ENCODE measurements at regions not wholly inside any gene's neighbourhood (a gene's known extent, or its start where the extent isn't known, plus 50 kb on each side); places are given as distances from the start of the nearest gene placed in this dataset.

DNA sequence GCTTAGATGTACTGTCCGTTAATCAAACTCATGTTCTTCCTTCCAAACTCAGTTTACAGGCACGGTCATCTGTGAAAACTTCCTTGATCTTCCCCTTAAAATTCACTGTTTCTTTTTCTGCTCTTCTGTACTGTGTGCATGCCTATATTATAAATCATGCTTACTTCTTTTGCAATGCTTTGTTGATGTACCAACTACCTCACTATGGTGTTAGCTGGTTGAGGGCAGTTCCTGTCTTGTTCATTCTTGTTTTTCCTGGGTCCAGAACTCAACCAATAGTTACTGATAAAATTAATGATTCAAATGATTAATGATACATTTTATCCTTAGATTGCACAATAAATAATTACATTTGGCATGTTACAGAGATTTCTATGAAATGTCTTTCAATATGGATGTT lies 163.8 kb downstream of the CHRM3 start:
- H3K4me2 ChIP-seq (ENCODE audit: insufficient read depth, low read length): no peak overlapping the region
- H3K4me3 ChIP-seq (ENCODE audit: insufficient read depth, low read length): no peak overlapping the region
- no peak overlapping the region for H3K27ac ChIP-seq (ENCODE audit: low read depth, low read length)
- H4K20me1 ChIP-seq (ENCODE audit: insufficient read depth, low read length): no peaks in the 10 kb centered on the region
- no peaks in the 10 kb centered on the region for H3K79me2 ChIP-seq (ENCODE audit: insufficient read depth, low read length)
- H3K9me3 ChIP-seq (ENCODE audit: low read depth, low read length): no peaks in the 10 kb centered on the region
- no peak overlapping the region for H2AFZ ChIP-seq (ENCODE audit: low read length)
- H3K36me3 ChIP-seq (ENCODE audit: insufficient read depth, low read length): no peaks in the 10 kb centered on the region
- H3K4me1 ChIP-seq (ENCODE audit: insufficient read depth, low read length): no peaks in the 10 kb centered on the region
- no peak for DNase-seq (ENCODE audit: insufficient read length, low spot score, missing footprints)
- TF ChIP-seq, protein P1, sequence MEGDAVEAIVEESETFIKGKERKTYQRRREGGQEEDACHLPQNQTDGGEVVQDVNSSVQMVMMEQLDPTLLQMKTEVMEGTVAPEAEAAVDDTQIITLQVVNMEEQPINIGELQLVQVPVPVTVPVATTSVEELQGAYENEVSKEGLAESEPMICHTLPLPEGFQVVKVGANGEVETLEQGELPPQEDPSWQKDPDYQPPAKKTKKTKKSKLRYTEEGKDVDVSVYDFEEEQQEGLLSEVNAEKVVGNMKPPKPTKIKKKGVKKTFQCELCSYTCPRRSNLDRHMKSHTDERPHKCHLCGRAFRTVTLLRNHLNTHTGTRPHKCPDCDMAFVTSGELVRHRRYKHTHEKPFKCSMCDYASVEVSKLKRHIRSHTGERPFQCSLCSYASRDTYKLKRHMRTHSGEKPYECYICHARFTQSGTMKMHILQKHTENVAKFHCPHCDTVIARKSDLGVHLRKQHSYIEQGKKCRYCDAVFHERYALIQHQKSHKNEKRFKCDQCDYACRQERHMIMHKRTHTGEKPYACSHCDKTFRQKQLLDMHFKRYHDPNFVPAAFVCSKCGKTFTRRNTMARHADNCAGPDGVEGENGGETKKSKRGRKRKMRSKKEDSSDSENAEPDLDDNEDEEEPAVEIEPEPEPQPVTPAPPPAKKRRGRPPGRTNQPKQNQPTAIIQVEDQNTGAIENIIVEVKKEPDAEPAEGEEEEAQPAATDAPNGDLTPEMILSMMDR (IDR thresholded peaks at IDR 0.05; ENCODE audit: extremely low read depth, low read depth, low read length): no peak
- no peaks in the 10 kb centered on the region for H3K27me3 ChIP-seq (ENCODE audit: insufficient read depth, low read length)

DNA sequence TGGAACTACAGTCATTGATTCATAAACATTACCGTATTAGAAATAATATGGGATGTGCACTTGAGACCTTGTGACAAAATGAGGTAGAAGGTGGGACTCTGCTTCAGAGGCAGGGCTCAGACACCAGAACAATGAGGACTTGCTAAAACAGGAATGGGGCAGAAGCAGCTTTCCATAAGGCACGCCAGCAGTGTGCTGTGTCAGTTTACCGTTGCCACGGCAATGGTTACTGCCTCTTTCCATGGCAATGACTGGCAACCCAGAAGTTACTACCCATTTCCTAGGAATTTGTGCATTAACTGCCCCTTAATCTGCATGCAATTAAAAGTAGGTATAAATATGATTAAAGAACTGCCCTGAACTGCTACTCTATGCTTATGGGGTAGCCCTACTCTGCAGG lies 169.0 kb downstream of the CHRM3 start:
- Histone ChIP-seq H3K79me2 (ENCODE audit: insufficient read depth, low read length) (no peaks in the 10 kb centered on the region), H3K4me1 (ENCODE audit: insufficient read depth, low read length) (no peaks in the 10 kb centered on the region)
- TF ChIP-seq, protein P1 (IDR thresholded peaks at IDR 0.05; ENCODE audit: extremely low read depth, low read depth, low read length): no peak

DNA sequence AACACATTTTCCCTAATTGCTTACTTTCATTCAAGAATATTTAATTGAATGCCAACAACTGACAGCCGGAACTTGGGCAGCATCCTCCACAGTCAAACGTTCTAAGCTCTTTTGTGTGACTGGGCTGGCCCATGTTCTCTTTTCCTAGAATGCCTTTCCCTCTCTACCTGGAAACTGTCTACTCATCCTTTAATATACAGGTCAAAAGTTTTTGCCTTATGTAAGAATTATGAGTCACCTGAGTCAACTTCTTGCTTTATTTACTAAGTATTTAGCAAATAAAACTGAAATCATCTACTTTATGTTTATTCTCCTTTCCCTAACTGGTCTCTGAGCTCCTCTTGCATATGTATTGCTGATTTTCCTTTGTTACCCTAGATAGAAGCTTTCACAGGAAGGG lies 172.2 kb downstream of the CHRM3 start:
- Histone ChIP-seq H3K27ac (ENCODE audit: low read depth, low read length) (no peak overlapping the region), H4K20me1 (ENCODE audit: insufficient read depth, low read length) (no peaks in the 10 kb centered on the region), H3K9me3 (ENCODE audit: low read depth, low read length) (no peaks in the 10 kb centered on the region), H3K4me3 (ENCODE audit: insufficient read depth, low read length) (no peak overlapping the region), H3K4me2 (ENCODE audit: insufficient read depth, low read length) (no peak overlapping the region), H3K4me1 (ENCODE audit: insufficient read depth, low read length) (no peaks in the 10 kb centered on the region), H3K36me3 (ENCODE audit: insufficient read depth, low read length) (no peaks in the 10 kb centered on the region), H2AFZ (ENCODE audit: low read length) (no peak overlapping the region), H3K79me2 (ENCODE audit: insufficient read depth, low read length) (no peaks in the 10 kb centered on the region), H3K27me3 (ENCODE audit: insufficient read depth, low read length) (no peaks in the 10 kb centered on the region)
- DNase-seq (ENCODE audit: insufficient read length, low spot score, missing footprints): no peak
- TF ChIP-seq, protein P1 (IDR thresholded peaks at IDR 0.05; ENCODE audit: extremely low read depth, low read depth, low read length): no peak

More for the DNA sequence above, 169.0 kb downstream of the CHRM3 start:
- Histone ChIP-seq H3K4me2 (ENCODE audit: insufficient read depth, low read length) (no peak overlapping the region), H3K9me3 (ENCODE audit: low read depth, low read length) (no peaks in the 10 kb centered on the region), H2AFZ (ENCODE audit: low read length) (no peak overlapping the region), H3K27me3 (ENCODE audit: insufficient read depth, low read length) (no peaks in the 10 kb centered on the region), H4K20me1 (ENCODE audit: insufficient read depth, low read length) (no peaks in the 10 kb centered on the region), H3K4me3 (ENCODE audit: insufficient read depth, low read length) (no peak overlapping the region), H3K36me3 (ENCODE audit: insufficient read depth, low read length) (no peaks in the 10 kb centered on the region), H3K27ac (ENCODE audit: low read depth, low read length) (no peak overlapping the region)
- no peak for DNase-seq (ENCODE audit: insufficient read length, low spot score, missing footprints)

DNA sequence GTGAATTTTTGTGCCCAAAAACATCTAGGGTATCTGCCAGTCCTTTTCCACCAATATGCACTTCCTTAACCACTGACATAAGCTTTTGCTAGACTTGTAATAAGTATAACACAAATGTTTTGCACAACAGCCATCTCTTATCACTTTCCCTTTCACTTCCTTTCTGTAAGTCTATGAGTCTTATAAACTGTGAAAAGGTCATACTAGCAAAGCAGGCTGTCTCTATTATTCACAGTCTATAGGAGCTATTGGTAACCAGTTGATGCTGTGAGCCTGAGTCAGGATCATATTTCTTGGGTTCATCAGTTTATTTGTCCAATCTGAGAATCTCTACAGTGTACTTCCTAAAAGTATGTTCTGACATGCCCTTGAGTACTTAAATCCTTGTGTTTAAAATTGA lies 172.6 kb downstream of the CHRM3 start:
- Histone ChIP-seq H3K4me3 (ENCODE audit: insufficient read depth, low read length) (no peak overlapping the region), H3K4me2 (ENCODE audit: insufficient read depth, low read length) (no peak overlapping the region), H3K4me1 (ENCODE audit: insufficient read depth, low read length) (no peaks in the 10 kb centered on the region), H3K27ac (ENCODE audit: low read depth, low read length) (no peak overlapping the region), H3K79me2 (ENCODE audit: insufficient read depth, low read length) (no peaks in the 10 kb centered on the region), H4K20me1 (ENCODE audit: insufficient read depth, low read length) (no peaks in the 10 kb centered on the region), H3K9me3 (ENCODE audit: low read depth, low read length) (no peaks in the 10 kb centered on the region), H2AFZ (ENCODE audit: low read length) (no peak overlapping the region), H3K36me3 (ENCODE audit: insufficient read depth, low read length) (no peaks in the 10 kb centered on the region), H3K27me3 (ENCODE audit: insufficient read depth, low read length) (no peaks in the 10 kb centered on the region)
- DNase-seq (ENCODE audit: insufficient read length, low spot score, missing footprints): no peak
- TF ChIP-seq, protein P1 (IDR thresholded peaks at IDR 0.05; ENCODE audit: extremely low read depth, low read depth, low read length): no peak

Measured in osteoblast (primary cell).